Stromal cell of bone marrow (primary cell): ENCODE measurements at regions not wholly inside any gene's neighbourhood (a gene's known extent, or its start where the extent isn't known, plus 50 kb on each side); places are given as distances from the start of the nearest gene placed in this dataset.
"Not testable (repeated sequence)": the region's sequence is repeated elsewhere in the genome, so short reads cannot be mapped to it uniquely, and the experiment has no call there.

Experiments used
- DNase-seq: peaks from one replicate; pipeline ENCODE4 v3.0.0-alpha.2; 2012; ENCODE audit warnings: low read depth

DNA sequence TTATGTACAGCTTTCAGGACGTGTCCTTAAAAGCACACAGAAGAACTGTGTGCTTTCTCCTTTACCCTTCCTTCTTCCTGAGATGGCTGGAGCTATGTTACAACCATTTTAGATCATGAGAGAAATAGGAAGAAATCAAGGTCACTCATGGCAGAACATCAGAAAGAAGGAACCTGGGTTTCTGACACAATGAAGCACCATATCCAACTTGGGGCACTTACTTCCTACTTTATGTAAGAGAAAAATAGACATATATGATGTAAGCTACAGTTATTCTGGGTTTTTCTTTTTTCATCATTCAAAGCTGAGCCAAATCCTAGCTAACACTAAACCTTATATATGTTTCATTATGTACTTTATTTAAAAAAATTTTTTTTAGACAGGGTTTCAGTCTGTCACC is 79.5 kb downstream of the FAM161A start:
- DNase-seq: no peak

GRCh38 chr2:61771904-61772845 is 81.7 kb downstream of the FAM161A start:
- DNase-seq: no peak

DNA sequence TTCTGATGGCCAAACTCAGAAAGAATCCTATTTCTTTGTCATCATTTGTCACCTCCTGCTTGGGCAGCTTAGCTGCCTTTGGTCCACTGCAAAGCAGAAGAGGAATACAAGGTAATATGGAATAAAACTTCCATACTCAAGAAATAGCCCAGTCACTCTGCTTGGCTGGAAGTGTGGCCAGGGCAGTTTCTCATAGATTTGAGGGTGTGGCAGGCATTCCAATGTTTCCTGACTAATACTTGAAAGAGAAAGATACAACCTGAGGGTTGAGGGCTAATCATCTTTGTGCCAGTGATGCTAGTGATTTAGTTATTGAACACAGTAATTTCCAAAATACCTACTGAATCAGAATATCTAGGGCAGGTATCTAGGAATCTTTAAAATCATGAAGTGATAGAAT is 83.1 kb downstream of the FAM161A start:
- peak; percentile 22 for DNase-seq

GRCh38 chr2:61770298-61770697 is 83.6 kb downstream of the FAM161A start:
- DNase-seq: no peak

- DNase-seq: no peak
Observed at GRCh38 chr2:61769093-61769675, 84.7 kb downstream of the FAM161A start.

- peak; percentile 98 for DNase-seq
Observed at GRCh38 chr2:61764035-61764800, 89.6 kb downstream of the FAM161A start.

DNA sequence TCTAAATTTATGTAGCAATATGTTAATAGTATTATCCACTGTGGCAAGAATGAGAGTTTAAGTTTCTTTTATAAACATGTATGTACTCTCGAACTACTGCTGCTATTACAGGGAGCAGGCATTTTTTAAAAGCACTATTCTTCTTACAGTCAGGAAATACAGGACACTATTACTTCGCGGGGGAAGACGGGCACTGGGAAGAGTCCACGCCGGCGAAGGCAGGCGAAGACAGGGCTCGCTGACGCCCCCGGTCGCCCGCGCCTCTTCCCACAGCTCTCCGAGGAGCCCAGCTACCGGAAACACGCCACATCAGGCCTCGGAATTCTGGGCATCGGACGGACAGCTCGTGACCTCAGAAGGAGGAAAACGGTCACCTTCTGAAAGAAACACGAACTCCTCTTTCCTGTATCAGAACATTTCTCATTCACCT is 90.2 kb downstream of the FAM161A start:
- DNase-seq: peak; percentile 77

GRCh38 chr2:61762292-61762691 is 91.6 kb downstream of the FAM161A start:
- DNase-seq: no peak

- peak; percentile 53 for DNase-seq
Observed at GRCh38 chr2:61759718-61760117, 94.1 kb downstream of the FAM161A start.

DNA sequence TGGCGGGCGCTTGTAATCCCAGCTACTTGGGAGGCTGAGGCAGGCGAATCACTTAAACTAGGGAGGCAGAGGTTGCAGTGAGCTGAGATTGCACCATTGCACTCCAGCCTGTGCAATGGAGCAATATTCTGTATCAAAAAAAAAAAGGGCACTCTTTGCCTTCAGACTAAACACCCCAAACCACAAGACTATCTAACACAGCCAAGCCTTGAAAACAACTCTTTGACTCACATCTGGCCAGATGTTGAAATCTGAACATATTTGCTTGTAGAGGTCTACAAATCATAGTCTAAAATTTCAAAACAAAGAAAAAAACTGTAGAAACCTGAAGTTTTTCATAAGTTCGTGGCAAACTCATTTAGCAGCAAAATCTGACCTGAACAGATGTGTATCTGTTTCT is 94.9 kb downstream of the FAM161A start:
- DNase-seq: peak; percentile 87

- DNase-seq: no peak
Observed at GRCh38 chr2:61758159-61758558, 95.7 kb downstream of the FAM161A start.

DNA sequence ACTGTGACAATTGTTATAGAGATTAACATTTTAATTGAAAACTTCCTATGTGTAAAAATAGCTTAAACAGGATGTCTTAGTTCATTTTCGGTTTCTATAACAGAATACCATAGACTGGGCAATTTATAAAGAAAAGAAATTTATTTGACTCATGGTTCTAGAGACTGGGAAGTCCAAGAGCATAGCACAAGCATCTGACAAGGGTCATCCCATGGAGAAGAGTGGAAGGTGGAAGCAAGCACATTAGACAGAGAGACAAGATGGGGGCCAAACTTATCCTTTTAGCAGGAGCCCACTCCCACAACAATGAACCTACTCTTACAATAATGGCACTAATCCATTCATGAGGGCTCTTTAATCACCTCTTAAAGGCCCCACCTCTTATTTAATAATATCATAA is 100.3 kb downstream of the FAM161A start:
- DNase-seq: no peak

GRCh38 chr2:61750624-61751023 is 103.2 kb downstream of the FAM161A start:
- DNase-seq: no peak

GRCh38 chr2:61742955-61743354 is 110.9 kb downstream of the FAM161A start:
- DNase-seq: no peak

DNA sequence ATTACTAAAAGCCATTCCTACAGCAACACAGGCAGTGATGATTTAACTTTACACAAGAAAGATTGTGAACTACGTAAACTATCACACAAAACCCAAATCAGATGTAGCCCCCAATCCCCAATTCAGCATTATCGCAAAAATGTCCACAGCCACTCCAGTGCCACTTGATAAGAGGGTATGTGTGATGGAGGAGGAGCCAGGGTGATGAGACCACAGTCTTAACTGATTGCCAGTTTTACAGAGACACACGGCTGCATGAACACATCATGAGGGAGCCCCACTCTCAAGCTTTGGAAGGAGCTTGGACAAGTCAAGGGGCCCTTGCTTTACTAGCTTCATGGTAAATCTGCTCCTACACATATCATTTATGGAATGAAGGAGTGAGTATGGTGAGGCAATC is 116.0 kb downstream of the FAM161A start:
- no peak for DNase-seq

DNA sequence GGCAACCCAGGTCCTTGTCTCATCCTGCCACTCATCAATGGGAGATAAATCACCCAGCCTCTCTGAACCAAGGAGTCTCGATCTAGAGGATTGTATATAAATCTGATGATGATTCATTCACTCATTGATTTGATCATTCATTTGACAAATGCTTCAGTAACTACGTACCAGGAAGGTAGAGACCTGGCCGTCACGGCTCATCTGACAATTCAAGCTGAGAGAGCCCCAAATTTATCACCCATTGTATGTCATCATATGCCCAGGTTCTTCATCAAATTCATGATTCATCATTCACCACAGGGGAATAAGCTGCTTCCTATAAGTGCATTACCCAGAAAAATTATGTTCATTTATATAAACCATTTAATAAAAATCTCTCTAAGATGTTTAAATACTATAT is 116.9 kb downstream of the FAM161A start:
- DNase-seq: no peak

- no peak for DNase-seq
Observed at GRCh38 chr2:61733563-61733962, 120.3 kb downstream of the FAM161A start.

DNA sequence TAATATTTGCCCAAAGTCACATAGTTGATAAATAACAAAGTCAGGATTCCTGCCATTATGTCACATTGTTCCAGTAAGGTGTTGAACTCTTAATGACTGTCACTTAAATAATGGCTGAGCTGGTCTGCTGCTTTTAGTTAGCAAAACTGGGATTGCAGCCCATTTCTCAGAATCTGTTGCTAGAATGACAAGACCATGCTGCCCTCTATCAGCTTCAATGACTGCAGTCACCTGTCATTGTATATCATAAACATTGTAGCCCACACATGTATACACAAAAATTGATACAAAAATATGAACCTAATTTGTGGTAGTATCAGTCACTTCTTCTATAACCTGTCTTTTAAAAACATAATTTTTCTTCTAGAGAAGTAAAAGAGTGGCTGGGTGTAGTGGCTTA is 121.1 kb downstream of the FAM161A start:
- DNase-seq: no peak

GRCh38 chr2:61727746-61728145 is 126.1 kb downstream of the FAM161A start:
- DNase-seq: no peak

GRCh38 chr2:61726456-61727209 is 127.2 kb downstream of the FAM161A start:
- DNase-seq: no peak

DNA sequence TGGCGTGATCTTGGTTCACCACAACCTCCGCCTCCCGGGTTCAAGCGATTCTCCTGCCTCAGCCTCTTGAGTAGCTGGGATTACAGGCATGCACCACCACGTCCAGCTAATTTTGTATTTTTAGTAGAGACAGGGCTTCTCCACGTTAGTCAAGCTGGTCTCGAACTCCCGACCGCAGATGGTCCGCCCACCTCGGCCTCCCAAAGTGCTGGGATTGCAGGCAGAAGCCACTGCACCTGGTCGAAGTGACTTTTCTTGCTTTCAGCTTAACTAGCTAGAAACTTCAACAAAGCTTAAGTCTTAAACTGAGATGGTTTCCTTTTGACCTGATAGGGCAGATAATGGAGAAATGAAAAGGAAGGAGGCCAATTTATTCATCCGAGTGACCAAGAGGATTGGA is 130.5 kb downstream of the FAM161A start:
- DNase-seq: not testable (repeated sequence)

- no peak for DNase-seq
Observed at GRCh38 chr2:61722800-61723199, 131.1 kb downstream of the FAM161A start.
